Activated naive CD8-positive, alpha-beta T cell treated with anti-CD3 and anti-CD28 coated beads, Interleukin-2, amount 10 ng/mL, durations not matched to agents 7 days and 5 days (primary cell): ENCODE measurements at regions not wholly inside any gene's neighbourhood (a gene's known extent, or its start where the extent isn't known, plus 50 kb on each side); places are given as distances from the start of the nearest gene placed in this dataset.

Experiments
- ATAC-seq: fragments of 150-1000 bp; cut with Tn5 transposase; one replicate; pipeline ENCODE4 v1.10.0; 2021; ENCODE audit warnings: low read depth, moderate library complexity
- POLR2A ChIA-PET: fragments of 350-600 bp; sonication (Branson Sonifier 250); formaldehyde crosslinking; loops from one replicate; lab custom pipeline; 2021; ENCODE audit warnings: antibody characterized with exemption; lab: Charles Lee
- DNase-seq: peaks from one replicate; pipeline ENCODE4 v3.0.0; 2021
- H3K27ac Mint-ChIP-seq: one replicate; pipeline ENCODE4 v1.8.0; 2022; ENCODE audit warnings: mild to moderate bottlenecking, mixed read lengths
- H3K27me3 Mint-ChIP-seq: one replicate; pipeline ENCODE4 v1.8.0; 2022; ENCODE audit warnings: mild to moderate bottlenecking, moderate library complexity, mixed read lengths
- H3K36me3 Mint-ChIP-seq: one replicate; pipeline ENCODE4 v1.8.0; 2021; ENCODE audit warnings: mild to moderate bottlenecking, mixed read lengths
- H3K4me1 Mint-ChIP-seq: one replicate; pipeline ENCODE4 v1.8.0; 2021; ENCODE audit warnings: mixed read lengths
- H3K4me3 Mint-ChIP-seq: one replicate; pipeline ENCODE4 v1.8.0; 2022; ENCODE audit warnings: mild to moderate bottlenecking, moderate library complexity, mixed read lengths
- H3K9me3 Mint-ChIP-seq: one replicate; pipeline ENCODE4 v1.8.0; 2021; ENCODE audit warnings: mixed read lengths

- H3K36me3 Mint-ChIP-seq, result no peaks in the 10 kb centered on the region
- DNase-seq (no peak), ATAC-seq (no peak)
- H3K27me3 Mint-ChIP-seq, result no peaks in the 10 kb centered on the region
- POLR2A ChIA-PET, result no interaction called here
- no peak overlapping the region for H3K4me3 Mint-ChIP-seq
- H3K27ac Mint-ChIP-seq, result no peak overlapping the region
- no peaks in the 10 kb centered on the region for H3K4me1 Mint-ChIP-seq
- H3K9me3 Mint-ChIP-seq, result no peaks in the 10 kb centered on the region
Measured at GRCh38 chr7:85316489-85316888, 129.6 kb upstream of the SEMA3D start.

GRCh38 chr7:85310301-85310700, 123.4 kb upstream of the SEMA3D start:
- no peaks in the 10 kb centered on the region for H3K27me3 Mint-ChIP-seq
- no peaks in the 10 kb centered on the region for H3K4me1 Mint-ChIP-seq
- H3K27ac Mint-ChIP-seq, result no peak overlapping the region
- POLR2A ChIA-PET, result no interaction called here
- no peaks in the 10 kb centered on the region for H3K36me3 Mint-ChIP-seq
- no peak overlapping the region for H3K4me3 Mint-ChIP-seq
- no peak for ATAC-seq
- no peak for DNase-seq
- no peaks in the 10 kb centered on the region for H3K9me3 Mint-ChIP-seq

GRCh38 chr7:85306115-85306514, 119.3 kb upstream of the SEMA3D start:
- Mint-ChIP-seq H3K4me3 (no peak overlapping the region), H3K27ac (no peak overlapping the region), H3K9me3 (no peaks in the 10 kb centered on the region), H3K27me3 (no peaks in the 10 kb centered on the region), H3K4me1 (no peaks in the 10 kb centered on the region), H3K36me3 (no peaks in the 10 kb centered on the region)
- POLR2A ChIA-PET, result no interaction called here
- DNase-seq (no peak), ATAC-seq (no peak)

DNA sequence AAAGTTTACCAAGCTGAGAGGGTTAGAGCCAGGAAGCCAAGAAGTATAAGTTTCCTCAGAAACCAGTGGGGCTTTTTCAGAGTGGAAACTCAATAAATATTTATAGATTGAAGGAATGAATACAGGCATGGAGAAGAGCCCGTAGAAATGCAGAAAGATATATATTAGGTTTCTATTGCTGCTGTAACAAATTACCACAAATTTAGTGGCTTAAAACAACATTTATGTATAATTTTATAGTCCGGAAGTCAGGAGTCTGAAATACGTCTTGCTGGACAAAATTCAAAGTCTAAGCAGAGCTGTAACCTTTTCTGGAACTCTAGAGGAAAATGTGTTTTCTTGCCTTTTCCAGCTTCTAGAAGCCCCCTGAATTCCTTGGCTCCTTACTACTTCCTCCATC, 107.3 kb upstream of the SEMA3D start:
- Mint-ChIP-seq H3K4me3 (no peak overlapping the region), H3K9me3 (no peaks in the 10 kb centered on the region), H3K27ac (no peak overlapping the region), H3K4me1 (no peaks in the 10 kb centered on the region), H3K27me3 (no peaks in the 10 kb centered on the region), H3K36me3 (no peaks in the 10 kb centered on the region)
- POLR2A ChIA-PET, result no interaction called here
- no peak for DNase-seq
- no peak for ATAC-seq

GRCh38 chr7:85292908-85293576, 106.2 kb upstream of the SEMA3D start:
- H3K4me1 Mint-ChIP-seq, result no peaks in the 10 kb centered on the region
- H3K36me3 Mint-ChIP-seq, result no peaks in the 10 kb centered on the region
- no peaks in the 10 kb centered on the region for H3K27me3 Mint-ChIP-seq
- H3K4me3 Mint-ChIP-seq, result no peak overlapping the region
- no peaks in the 10 kb centered on the region for H3K9me3 Mint-ChIP-seq
- no peak for ATAC-seq
- DNase-seq, result no peak
- H3K27ac Mint-ChIP-seq, result no peak overlapping the region
- POLR2A ChIA-PET, result no interaction called here

- H3K27me3 Mint-ChIP-seq, result no peaks in the 10 kb centered on the region
- H3K9me3 Mint-ChIP-seq, result no peaks in the 10 kb centered on the region
- no peak for DNase-seq
- H3K27ac Mint-ChIP-seq, result no peak overlapping the region
- ATAC-seq, result no peak
- no peak overlapping the region for H3K4me3 Mint-ChIP-seq
- H3K36me3 Mint-ChIP-seq, result no peaks in the 10 kb centered on the region
- no peaks in the 10 kb centered on the region for H3K4me1 Mint-ChIP-seq
- POLR2A ChIA-PET, result no interaction called here
Measured at GRCh38 chr7:85290269-85290668, 103.4 kb upstream of the SEMA3D start.

GRCh38 chr7:85289279-85289678, 102.4 kb upstream of the SEMA3D start:
- DNase-seq (no peak), ATAC-seq (no peak)
- no peaks in the 10 kb centered on the region for H3K9me3 Mint-ChIP-seq
- POLR2A ChIA-PET, result no interaction called here
- no peak overlapping the region for H3K27ac Mint-ChIP-seq
- no peaks in the 10 kb centered on the region for H3K4me1 Mint-ChIP-seq
- H3K27me3 Mint-ChIP-seq, result no peaks in the 10 kb centered on the region
- H3K4me3 Mint-ChIP-seq, result no peak overlapping the region
- no peaks in the 10 kb centered on the region for H3K36me3 Mint-ChIP-seq

GRCh38 chr7:85287106-85287825, 100.4 kb upstream of the SEMA3D start:
- no peak overlapping the region for H3K4me3 Mint-ChIP-seq

GRCh38 chr7:85286446-85286845, 99.6 kb upstream of the SEMA3D start:
- no peak for ATAC-seq
- POLR2A ChIA-PET, result no interaction called here
- no peak for DNase-seq
- no peak overlapping the region for H3K4me3 Mint-ChIP-seq
- no peaks in the 10 kb centered on the region for H3K9me3 Mint-ChIP-seq
- no peaks in the 10 kb centered on the region for H3K27me3 Mint-ChIP-seq
- no peaks in the 10 kb centered on the region for H3K36me3 Mint-ChIP-seq
- H3K4me1 Mint-ChIP-seq, result no peaks in the 10 kb centered on the region
- no peak overlapping the region for H3K27ac Mint-ChIP-seq

More at GRCh38 chr7:85287106-85287825, 100.4 kb upstream of the SEMA3D start:
- POLR2A ChIA-PET, result no interaction called here
- H3K27ac Mint-ChIP-seq, result no peak overlapping the region
- ATAC-seq (no peak), DNase-seq (no peak)
- no peaks in the 10 kb centered on the region for H3K36me3 Mint-ChIP-seq
- H3K27me3 Mint-ChIP-seq, result no peaks in the 10 kb centered on the region
- H3K4me1 Mint-ChIP-seq, result no peaks in the 10 kb centered on the region
- no peaks in the 10 kb centered on the region for H3K9me3 Mint-ChIP-seq

DNA sequence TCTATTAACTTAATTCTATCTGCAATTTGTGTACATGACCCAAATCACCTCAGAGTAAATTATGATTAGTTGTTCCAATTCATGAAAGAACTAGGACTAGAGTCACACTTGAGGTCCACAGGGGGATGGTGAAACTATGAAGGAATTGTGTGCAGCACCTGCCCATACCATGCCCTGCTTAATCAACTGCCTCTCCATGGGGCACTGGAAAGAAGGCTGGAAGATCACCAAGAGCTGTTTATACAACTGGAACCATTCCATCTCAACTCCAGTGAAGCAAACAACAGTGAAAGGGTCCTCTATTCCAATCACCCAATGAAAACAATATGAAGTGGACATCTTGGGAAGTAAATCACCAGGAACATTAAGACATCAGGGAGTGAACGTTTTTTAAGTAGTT, 98.7 kb upstream of the SEMA3D start:
- H3K4me3 Mint-ChIP-seq, result no peak overlapping the region
- no peaks in the 10 kb centered on the region for H3K9me3 Mint-ChIP-seq
- H3K4me1 Mint-ChIP-seq, result no peaks in the 10 kb centered on the region
- DNase-seq (no peak), ATAC-seq (no peak)
- no peaks in the 10 kb centered on the region for H3K36me3 Mint-ChIP-seq
- H3K27me3 Mint-ChIP-seq, result no peaks in the 10 kb centered on the region
- H3K27ac Mint-ChIP-seq, result no peak overlapping the region
- POLR2A ChIA-PET, result no interaction called here

GRCh38 chr7:85275204-85275603, 88.3 kb upstream of the SEMA3D start:
- Mint-ChIP-seq H3K4me1 (no peaks in the 10 kb centered on the region), H3K27me3 (no peaks in the 10 kb centered on the region), H3K27ac (no peak overlapping the region), H3K4me3 (no peak overlapping the region), H3K36me3 (no peaks in the 10 kb centered on the region), H3K9me3 (no peaks in the 10 kb centered on the region)
- ATAC-seq (no peak), DNase-seq (no peak)
- POLR2A ChIA-PET, result no interaction called here

DNA sequence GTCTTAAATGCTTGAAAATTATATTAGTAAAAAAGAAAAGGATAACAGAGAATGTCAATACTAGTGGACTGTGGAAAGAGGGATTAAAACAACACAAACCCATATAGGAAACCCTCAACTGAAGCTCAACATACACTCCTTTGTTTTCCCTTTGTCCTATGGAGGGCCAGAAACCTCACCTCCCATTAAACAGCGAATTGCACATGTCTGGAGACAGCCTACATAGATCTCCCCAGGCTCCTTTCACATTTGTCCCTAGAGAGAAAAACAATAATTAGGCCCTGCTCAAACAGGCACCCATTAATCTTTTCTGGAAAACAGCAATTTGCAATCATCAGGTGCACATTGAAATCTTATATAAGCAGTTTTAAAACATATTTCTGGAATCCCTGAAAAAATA, 87.6 kb upstream of the SEMA3D start:
- Mint-ChIP-seq H3K36me3 (no peaks in the 10 kb centered on the region), H3K27me3 (no peaks in the 10 kb centered on the region), H3K27ac (no peak overlapping the region), H3K9me3 (no peaks in the 10 kb centered on the region), H3K4me1 (no peaks in the 10 kb centered on the region), H3K4me3 (no peak overlapping the region)
- POLR2A ChIA-PET, result no interaction called here
- no peak for ATAC-seq
- DNase-seq, result no peak

DNA sequence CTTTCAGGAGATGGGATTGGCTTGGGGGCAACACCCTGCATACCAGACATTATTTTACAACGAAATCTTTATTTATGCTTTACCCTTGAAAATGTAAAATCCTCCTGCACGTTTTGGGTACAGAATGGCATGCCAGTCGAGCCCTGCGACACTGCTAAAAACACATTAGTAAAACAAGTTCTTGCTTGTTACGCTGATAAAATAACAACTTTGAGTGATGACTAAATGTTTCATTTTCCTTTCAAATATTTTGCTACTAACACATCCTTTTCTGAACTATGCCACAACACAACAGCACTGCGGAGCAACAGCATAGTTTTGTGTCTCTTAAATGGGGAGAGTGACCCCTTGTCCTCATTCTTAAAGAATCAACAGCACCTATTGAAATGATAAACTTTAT, 76.0 kb upstream of the SEMA3D start:
- no peaks in the 10 kb centered on the region for H3K4me1 Mint-ChIP-seq
- no peak overlapping the region for H3K27ac Mint-ChIP-seq
- POLR2A ChIA-PET, result no interaction called here
- H3K36me3 Mint-ChIP-seq, result no peaks in the 10 kb centered on the region
- DNase-seq (no peak), ATAC-seq (no peak)
- H3K27me3 Mint-ChIP-seq, result no peaks in the 10 kb centered on the region
- no peaks in the 10 kb centered on the region for H3K9me3 Mint-ChIP-seq
- H3K4me3 Mint-ChIP-seq, result no peak overlapping the region

DNA sequence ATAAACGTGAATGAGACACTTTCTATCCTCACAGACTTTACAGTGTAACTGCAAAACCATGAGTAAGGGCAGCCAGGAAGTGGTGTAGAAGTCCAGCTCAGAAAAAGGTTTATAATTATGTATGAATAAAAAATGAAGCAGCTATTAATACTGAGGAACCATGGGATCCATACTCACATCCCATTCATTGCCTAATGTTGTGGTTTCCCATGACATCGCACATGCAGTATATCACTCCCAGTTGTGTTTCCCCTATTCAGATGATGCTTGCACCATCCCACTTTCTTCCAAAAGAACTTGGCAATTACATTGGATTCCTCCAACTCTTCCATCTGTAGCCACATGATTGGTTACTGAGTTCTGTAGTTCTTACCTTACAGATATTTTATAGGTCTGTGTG, 74.5 kb upstream of the SEMA3D start:
- Mint-ChIP-seq H3K4me3 (no peak overlapping the region), H3K36me3 (no peaks in the 10 kb centered on the region), H3K27ac (no peak overlapping the region), H3K9me3 (no peaks in the 10 kb centered on the region), H3K4me1 (no peaks in the 10 kb centered on the region), H3K27me3 (no peaks in the 10 kb centered on the region)
- no peak for ATAC-seq
- POLR2A ChIA-PET, result no interaction called here
- DNase-seq, result no peak
